NOMO-1 treated with dmso at 0.1 percent for 144 hours (cell line): ENCODE measurements at regions not wholly inside any gene's neighbourhood (a gene's known extent, or its start where the extent isn't known, plus 50 kb on each side); places are given as distances from the start of the nearest gene placed in this dataset.
"Not testable (repeated sequence)": the region's sequence is repeated elsewhere in the genome, so short reads cannot be mapped to it uniquely, and the experiment has no call there.

Experiments used
- DNase-seq: peaks from one replicate; lab custom pipeline; 2025; ENCODE audit not compliant: unreplicated experiment; lab: John Stamatoyannopoulos, UW

- no peak for DNase-seq
Observed at GRCh38 chr4:100657187-100657586, 139.4 kb upstream of the EMCN start.

- peak; percentile 33 for DNase-seq
Observed at GRCh38 chr4:100651499-100652175, 133.8 kb upstream of the EMCN start.

- DNase-seq = no peak
Observed at GRCh38 chr4:100649417-100649816, 131.6 kb upstream of the EMCN start.

- DNase-seq = no peak
Observed at GRCh38 chr4:100644150-100644549, 126.3 kb upstream of the EMCN start.

- DNase-seq = no peak
Observed at GRCh38 chr4:100641336-100641735, 123.5 kb upstream of the EMCN start.

- no peak for DNase-seq
Observed at GRCh38 chr4:100635899-100636298, 118.1 kb upstream of the EMCN start.

- DNase-seq = no peak
Observed at GRCh38 chr4:100633269-100633668, 115.4 kb upstream of the EMCN start.

- DNase-seq = no peak
Observed at GRCh38 chr4:100632163-100632562, 114.3 kb upstream of the EMCN start.

- no peak for DNase-seq
Observed at GRCh38 chr4:100631281-100631968, 113.6 kb upstream of the EMCN start.

- no peak for DNase-seq
Observed at GRCh38 chr4:100630341-100630740, 112.5 kb upstream of the EMCN start.

- DNase-seq = no peak
Observed at GRCh38 chr4:100609810-100610209, 92.0 kb upstream of the EMCN start.

- not testable (repeated sequence) for DNase-seq
Observed at GRCh38 chr4:100608651-100609050, 90.8 kb upstream of the EMCN start.

- DNase-seq = no peak
Observed at GRCh38 chr4:100605144-100605543, 87.3 kb upstream of the EMCN start.

GRCh38 chr4:100593935-100594334 lies 76.1 kb upstream of the EMCN start:
- DNase-seq = peak; percentile 44

GRCh38 chr4:100591161-100591876 lies 73.5 kb upstream of the EMCN start:
- DNase-seq = no peak

GRCh38 chr4:100590325-100590724 lies 72.5 kb upstream of the EMCN start:
- no peak for DNase-seq

GRCh38 chr4:100588076-100588475 lies 70.3 kb upstream of the EMCN start:
- no peak for DNase-seq

- no peak for DNase-seq
Observed at GRCh38 chr4:100582146-100582545, 64.3 kb upstream of the EMCN start.

- no peak for DNase-seq
Observed at GRCh38 chr4:100581337-100581736, 63.5 kb upstream of the EMCN start.

GRCh38 chr4:100576570-100576969 lies 58.7 kb upstream of the EMCN start:
- no peak for DNase-seq

- DNase-seq = no peak
Observed at GRCh38 chr4:100574607-100575006, 56.8 kb upstream of the EMCN start.

GRCh38 chr4:100569196-100569595 lies 51.4 kb upstream of the EMCN start:
- DNase-seq = no peak
